IMR-90 (cell line): ENCODE measurements at regions not wholly inside any gene's neighbourhood (a gene's known extent, or its start where the extent isn't known, plus 50 kb on each side); places are given as distances from the start of the nearest gene placed in this dataset.

Experiments used
- ATAC-seq: fragments of 200-7000 bp; cut with Tn5 transposase; 2 replicates; pipeline ENCODE4 v1.9.1; 2020; ENCODE audit warnings: low read depth, mild to moderate bottlenecking, moderate library complexity
- BruUV-seq: library from RNA; stranded (reverse); fragments of 400-500 nt; replicated peaks from 2 replicates; lab custom pipeline; 2021; lab: Mats Ljungman, UMichigan
- CTCF ChIA-PET: fragments of 300-600 bp; formaldehyde crosslinking; extraction: SDS; loops from one replicate; lab custom pipeline; 2021; ENCODE audit warnings: antibody characterized with exemption; lab: Yijun Ruan, JAX
- POLR2A ChIA-PET: fragments of 300-600 bp; sonication (Branson Sonifier 250); formaldehyde crosslinking; loops from one replicate; lab custom pipeline; 2022; ENCODE audit warnings: antibody characterized with exemption; ENCODE audit not compliant: unreplicated experiment; lab: Charles Lee
- DNase-seq: peaks from one replicate; pipeline ENCODE4 v3.0.0; 2013
- H2AFZ ChIP-seq: replicated peaks from 2 replicates; pipeline ENCODE3; 2013; ENCODE audit warnings: low read length, mild to moderate bottlenecking; ENCODE audit not compliant: poor library complexity
- H2AK5ac ChIP-seq: 2 replicates; pipeline ENCODE4 v1.6.1; 2013; ENCODE audit warnings: low read depth, low read length, inconsistent platforms
- H2AK9ac ChIP-seq: replicated peaks from 2 replicates; pipeline ENCODE3; 2013; ENCODE audit warnings: mild to moderate bottlenecking, low read depth, low read length, moderate library complexity; ENCODE audit not compliant: poor library complexity
- H2BK120ac ChIP-seq: 2 replicates; pipeline ENCODE4 v1.6.1; 2013; ENCODE audit warnings: low read depth, low read length, inconsistent platforms
- H2BK15ac ChIP-seq: 3 replicates; pipeline ENCODE4 v1.6.1; 2013; ENCODE audit warnings: low read depth, low read length, inconsistent platforms
- H2BK20ac ChIP-seq: 2 replicates; pipeline ENCODE4 v1.6.1; 2013; ENCODE audit warnings: low read depth, mild to moderate bottlenecking, inconsistent platforms, low read length, moderate library complexity
- H2BK5ac ChIP-seq: 2 replicates; pipeline ENCODE4 v1.6.1; 2013; ENCODE audit warnings: mild to moderate bottlenecking, low read depth, low read length, inconsistent platforms; ENCODE audit not compliant: poor library complexity, severe bottlenecking
- H3K14ac ChIP-seq: replicated peaks from 2 replicates; pipeline ENCODE4 v1.6.1; 2013; ENCODE audit warnings: low read depth, low read length, inconsistent platforms
- H3K18ac ChIP-seq: 2 replicates; pipeline ENCODE4 v1.6.1; 2013; ENCODE audit warnings: low read depth, low read length, control low read depth
- H3K23ac ChIP-seq: 2 replicates; pipeline ENCODE4 v1.6.1; 2013; ENCODE audit warnings: low read depth, low read length, inconsistent platforms
- H3K27ac ChIP-seq: 2 replicates; pipeline ENCODE4 v1.5.1; 2013; ENCODE audit warnings: mild to moderate bottlenecking, control low read depth, low read length; ENCODE audit not compliant: insufficient read depth
- H3K27me3 ChIP-seq: 2 replicates; pipeline ENCODE4 v1.6.1; 2013; ENCODE audit warnings: low read length; ENCODE audit not compliant: control insufficient read depth, insufficient read depth
- H3K36me3 ChIP-seq: 2 replicates; pipeline ENCODE4 v1.6.1; 2013; ENCODE audit warnings: low read length, mixed read lengths; ENCODE audit not compliant: control insufficient read depth, insufficient read depth
- H3K4ac ChIP-seq: 2 replicates; pipeline ENCODE4 v1.6.1; 2013; ENCODE audit warnings: low read depth, low read length, inconsistent platforms
- H3K4me1 ChIP-seq: 2 replicates; pipeline ENCODE4 v1.6.1; 2013; ENCODE audit warnings: low read length, mixed read lengths; ENCODE audit not compliant: control insufficient read depth, insufficient read depth
- H3K4me2 ChIP-seq: 2 replicates; pipeline ENCODE4 v1.6.1; 2013; ENCODE audit warnings: low read depth, mild to moderate bottlenecking, control low read depth, low read length, moderate library complexity
- H3K4me3 ChIP-seq: 2 replicates; pipeline ENCODE4 v1.5.1; 2013; ENCODE audit warnings: low read depth, mild to moderate bottlenecking, control low read depth, low read length, moderate library complexity; ENCODE audit not compliant: insufficient read depth
- H3K56ac ChIP-seq: 2 replicates; pipeline ENCODE4 v1.6.1; 2013; ENCODE audit warnings: low read length, inconsistent platforms; ENCODE audit not compliant: insufficient read depth; ENCODE audit errors: extremely low read depth
- H3K79me1 ChIP-seq, 2 experiments: 2 replicates each; pipeline ENCODE4 v1.6.1; 2013; ENCODE audit warnings: low read length in 2 of 2, inconsistent platforms in 1 of 2, low read depth in 1 of 2
- H3K9ac ChIP-seq: 2 replicates; pipeline ENCODE4 v1.6.1; 2013; ENCODE audit warnings: low read depth, low read length, control low read depth
- H3K9me1 ChIP-seq: 2 replicates; pipeline ENCODE4 v1.6.1; 2013; ENCODE audit warnings: low read length, inconsistent platforms; ENCODE audit not compliant: insufficient read depth
- H3K9me3 ChIP-seq: 2 replicates; pipeline ENCODE4 v1.6.1; 2013; ENCODE audit warnings: low read length; ENCODE audit not compliant: control insufficient read depth, insufficient read depth
- H4K20me1 ChIP-seq: 2 replicates; pipeline ENCODE4 v1.6.1; 2013; ENCODE audit warnings: low read length, inconsistent platforms; ENCODE audit not compliant: insufficient read depth
- H4K5ac ChIP-seq: 2 replicates; pipeline ENCODE4 v1.6.1; 2013; ENCODE audit warnings: mild to moderate bottlenecking, low read depth, low read length, control low read depth
- H4K8ac ChIP-seq, 2 experiments: 2 replicates each; pipeline ENCODE4 v1.6.1; 2013; ENCODE audit warnings: low read depth in 2 of 2, low read length in 2 of 2, control low read depth in 1 of 2, inconsistent platforms in 1 of 2
- H4K91ac ChIP-seq: 2 replicates; pipeline ENCODE4 v1.6.1; 2013; ENCODE audit warnings: low read depth, low read length, inconsistent platforms; ENCODE audit not compliant: insufficient read depth
- BHLHE40 ChIP-seq: fragments of 150-350 bp; IDR thresholded peaks from 2 replicates; pipeline ENCODE4 v1.6.1; 2016; ENCODE audit warnings: mild to moderate bottlenecking, low read depth, low read length
- CEBPB ChIP-seq: IDR thresholded peaks from 2 replicates; pipeline ENCODE4 v1.6.1; 2012; ENCODE audit warnings: low read depth, low read length, improper control_type of control experiment
- CHD1 ChIP-seq: IDR thresholded peaks from 2 replicates; pipeline ENCODE4 v1.6.1; 2012; ENCODE audit warnings: low read depth, low read length, improper control_type of control experiment
- CTCF ChIP-seq: conservative IDR thresholded peaks from 2 replicates; pipeline ENCODE4 v1.5.1; 2012; ENCODE audit warnings: mild to moderate bottlenecking, low read depth, low read length, improper control_type of control experiment
- ELK1 ChIP-seq: fragments of 150-350 bp; IDR thresholded peaks from 2 replicates; pipeline ENCODE4 v1.6.1; 2016; ENCODE audit warnings: low read depth, mild to moderate bottlenecking, low read length, moderate library complexity, borderline replicate concordance
- FOS ChIP-seq: fragments of 150-350 bp; IDR thresholded peaks from 2 replicates; pipeline ENCODE4 v1.6.1; 2016; ENCODE audit warnings: low read depth, low read length
- MAFK ChIP-seq: IDR thresholded peaks from 2 replicates; pipeline ENCODE4 v1.6.1; 2012; ENCODE audit warnings: low read depth, low read length, improper control_type of control experiment
- MAZ ChIP-seq: IDR thresholded peaks from 2 replicates; pipeline ENCODE4 v1.6.1; 2012; ENCODE audit warnings: low read depth, mild to moderate bottlenecking, low read length, improper control_type of control experiment, moderate library complexity, borderline replicate concordance
- MXI1 ChIP-seq: IDR thresholded peaks from 2 replicates; pipeline ENCODE4 v1.6.1; 2012; ENCODE audit warnings: low read depth, mild to moderate bottlenecking, low read length, moderate library complexity, borderline replicate concordance
- NFE2L2 ChIP-seq: fragments of 150-350 bp; IDR thresholded peaks from 2 replicates; pipeline ENCODE4 v1.6.1; 2016; ENCODE audit warnings: low read depth, mild to moderate bottlenecking, low read length
- POLR2A ChIP-seq: IDR thresholded peaks from 2 replicates; pipeline ENCODE4 v1.6.1; 2012; ENCODE audit warnings: mild to moderate bottlenecking, low read depth, low read length
- RAD21 ChIP-seq: IDR thresholded peaks from 2 replicates; pipeline ENCODE4 v1.6.1; 2012; ENCODE audit warnings: low read length, improper control_type of control experiment
- RCOR1 ChIP-seq: IDR thresholded peaks from 2 replicates; pipeline ENCODE4 v1.6.1; 2012; ENCODE audit warnings: mild to moderate bottlenecking, low read length, improper control_type of control experiment; ENCODE audit not compliant: insufficient replicate concordance
- RFX5 ChIP-seq: IDR thresholded peaks from 2 replicates; pipeline ENCODE4 v1.8.0; 2012; ENCODE audit warnings: low read depth, mild to moderate bottlenecking, low read length, moderate library complexity
- SMC3 ChIP-seq: fragments of 150-350 bp; IDR thresholded peaks from 2 replicates; pipeline ENCODE4 v1.6.1; 2016; ENCODE audit warnings: low read depth, mild to moderate bottlenecking, antibody characterized with exemption, low read length, moderate library complexity
- USF2 ChIP-seq: fragments of 150-350 bp; IDR thresholded peaks from 2 replicates; pipeline ENCODE4 v1.6.1; 2017; ENCODE audit warnings: mild to moderate bottlenecking, antibody characterized with exemption, low read length, low read depth
- WGBS, 2 experiments: methylation state at CpG; one replicate each; pipeline versions ENCODE4 v1.1.5 to v1.1.7; 2013; ENCODE audit warnings: missing lambda C conversion rate in 2 of 2; ENCODE audit not compliant: insufficient read length in 1 of 2; ENCODE audit errors: extremely low coverage in 2 of 2; 5-methylcytosine and 5-hydroxymethylcytosine counted together
- dilution Hi-C: fragments of 300-500 bp; cut with HindIII; formaldehyde crosslinking; loops from one replicate; pipeline ENCODE4 v1.14.3; 2018; ENCODE audit warnings: low sequenced_read_pairs; ENCODE audit not compliant: unreplicated experiment
- in situ Hi-C: fragments of 300-500 bp; cut with MboI; formaldehyde crosslinking; loops from 3 replicates; pipeline ENCODE4 v1.14.3; 2019; ENCODE audit warnings: low sequenced_read_pairs, inconsistent platforms, mixed read lengths
- intact Hi-C: fragments of 100-400 bp; cut with micrococcal nuclease; formaldehyde crosslinking; loops from 2 replicates; pipeline ENCODE4 v1.10.0; 2022

GRCh38 chr2:13180729-13181128, 464.0 kb downstream of the TRIB2 start:
- intact Hi-C loops (no loop called here), in situ Hi-C loops (no loop called here), dilution Hi-C loops (no loop called here)
- Histone ChIP-seq H4K20me1 (no peaks in the 10 kb centered on the region), H3K79me1 (no peaks in the 10 kb centered on the region), H3K4me3 (no peak overlapping the region), H3K27me3 (no peaks in the 10 kb centered on the region), H3K9me1 (no peaks in the 10 kb centered on the region), H2BK120ac (no peak overlapping the region), H3K23ac (no peak overlapping the region), H3K4me1 (no peaks in the 10 kb centered on the region), H3K36me3 (no peaks in the 10 kb centered on the region), H2BK20ac (no peak overlapping the region), H2AK5ac (no peak overlapping the region), H2AFZ (no peak overlapping the region), H3K4me2 (no peak overlapping the region), H3K27ac (no peak overlapping the region), H2BK5ac (no peak overlapping the region), H3K9me3 (peaks cover 3% of the 10 kb centered on the region; the same call in 1 of the 2 replicates), H2BK15ac (no peak overlapping the region), H2AK9ac (no peak overlapping the region), H4K91ac (no peak overlapping the region), H3K56ac (no peak overlapping the region), H4K8ac (no peak overlapping the region), H4K5ac (no peak overlapping the region), H3K14ac (no peak overlapping the region), H3K4ac (no peak overlapping the region), H3K18ac (no peak overlapping the region), H3K9ac (no peak overlapping the region)
- ATAC-seq (no peak), DNase-seq (no peak)
- TF ChIP-seq ELK1, result no peak
- TF ChIP-seq MXI1, result no peak
- no peak for TF ChIP-seq CHD1
- no peak for TF ChIP-seq RCOR1
- no peak for TF ChIP-seq MAFK
- no peak for TF ChIP-seq BHLHE40
- no peak for TF ChIP-seq POLR2A
- TF ChIP-seq CEBPB, result no peak
- TF ChIP-seq NFE2L2, result no peak
- TF ChIP-seq MAZ, result no peak
- TF ChIP-seq SMC3, result no peak
- no peak for TF ChIP-seq RFX5
- no peak for TF ChIP-seq USF2
- no peak for TF ChIP-seq FOS
- no peak for TF ChIP-seq CTCF
- no peak for TF ChIP-seq RAD21
- ChIA-PET POLR2A (no interaction called here), CTCF (no interaction called here)
- no CpG with 5 or more reads among the region's 1 CpG for WGBS, 2 experiments
- BruUV-seq, result no TSS peak
